ENCODE measurements at regions not wholly inside any gene's neighbourhood (a gene's known extent, or its start where the extent isn't known, plus 50 kb on each side); places are given as distances from the start of the nearest gene placed in this dataset.

GRCh38 chr6:92117800-92118199 lies 1301.6 kb downstream of the EPHA7 start:
- Histone ChIP-seq H3K9me3 (no peaks in the 10 kb centered on the region), H3K4me3 (no peak overlapping the region), H3K27ac (no peak overlapping the region), H3K4me1 (peaks cover 0 to 3% (median 0%) of the 10 kb centered on the region in 12 donors), H3K36me3 (no peaks in the 10 kb centered on the region), H3K27me3 (no peaks in the 10 kb centered on the region)
- no peak for ATAC-seq
- 86 to 97% (median 92%) methylated on average over 1 of the region's 1 CpG for WGBS, 4 donors
- no peak for TF ChIP-seq CTCF (IDR thresholded peaks at IDR 0.05)
- intact Hi-C loops (cut with DNase I): no loop called here
- no peak for DNase-seq

GRCh38 chr6:92114797-92115196 lies 1304.6 kb downstream of the EPHA7 start:
- H3K9me3 ChIP-seq: no peaks in the 10 kb centered on the region
- no peak for TF ChIP-seq CTCF (IDR thresholded peaks at IDR 0.05)
- TF ChIP-seq POLR2A (IDR thresholded peaks at IDR 0.05): no peak

GRCh38 chr6:92114091-92114675 lies 1305.2 kb downstream of the EPHA7 start:
- Histone ChIP-seq H3K36me3 (no peaks in the 10 kb centered on the region), H3K27me3 (no peaks in the 10 kb centered on the region), H3K4me3 (no peak overlapping the region), H3K4me1 (no peaks in the 10 kb centered on the region), H3K9me3 (no peaks in the 10 kb centered on the region), H3K27ac (no peak overlapping the region)
- no peak for TF ChIP-seq CTCF (IDR thresholded peaks at IDR 0.05)
- TF ChIP-seq POLR2A (IDR thresholded peaks at IDR 0.05): no peak
- WGBS, 4 donors: 0 to 50% (median 2%) methylated on average over 1 of the region's 1 CpG
- intact Hi-C loops (cut with DNase I): no loop called here
- ATAC-seq (no peak), DNase-seq (no peak)

More at GRCh38 chr6:92114797-92115196, 1304.6 kb downstream of the EPHA7 start:
- DNase-seq (no peak), ATAC-seq (no peak)
- no peaks in the 10 kb centered on the region for H3K36me3 ChIP-seq
- intact Hi-C loops (cut with DNase I): no loop called here
- H3K27ac ChIP-seq: no peak overlapping the region
- WGBS, 4 donors: 51 to 70% (median 65%) methylated on average over 2 of the region's 2 CpGs
- H3K4me1 ChIP-seq: no peaks in the 10 kb centered on the region
- no peaks in the 10 kb centered on the region for H3K27me3 ChIP-seq
- no peak overlapping the region for H3K4me3 ChIP-seq

- no peak for DNase-seq
- intact Hi-C loops (cut with DNase I): no loop called here
- WGBS, 4 donors: 75 to 84% (median 79%) methylated on average over 2 of the region's 2 CpGs
- Histone ChIP-seq H3K27ac (no peak overlapping the region), H3K36me3 (no peaks in the 10 kb centered on the region), H3K4me1 (no peaks in the 10 kb centered on the region), H3K9me3 (peaks cover 0 to 5% (median 0%) of the 10 kb centered on the region in 12 donors), H3K4me3 (no peak overlapping the region), H3K27me3 (no peaks in the 10 kb centered on the region)
- no peak for TF ChIP-seq CTCF (IDR thresholded peaks at IDR 0.05)
- no peak for ATAC-seq
Observed at GRCh38 chr6:92111386-92111785, 1308.0 kb downstream of the EPHA7 start.
